GM18519 (cell line): ENCODE measurements at regions not wholly inside any gene's neighbourhood (a gene's known extent, or its start where the extent isn't known, plus 50 kb on each side); places are given as distances from the start of the nearest gene placed in this dataset.
"Not testable (repeated sequence)": the region's sequence is repeated elsewhere in the genome, so short reads cannot be mapped to it uniquely, and the experiment has no call there.

Source experiments
- ATAC-seq: cut with Tn5 transposase; IDR thresholded peaks from one replicate; pipeline ENCODE4 v1.9.1; 2021; ENCODE audit warnings: mild to moderate bottlenecking, moderate library complexity; ENCODE audit not compliant: unreplicated experiment, low FRiP score

DNA sequence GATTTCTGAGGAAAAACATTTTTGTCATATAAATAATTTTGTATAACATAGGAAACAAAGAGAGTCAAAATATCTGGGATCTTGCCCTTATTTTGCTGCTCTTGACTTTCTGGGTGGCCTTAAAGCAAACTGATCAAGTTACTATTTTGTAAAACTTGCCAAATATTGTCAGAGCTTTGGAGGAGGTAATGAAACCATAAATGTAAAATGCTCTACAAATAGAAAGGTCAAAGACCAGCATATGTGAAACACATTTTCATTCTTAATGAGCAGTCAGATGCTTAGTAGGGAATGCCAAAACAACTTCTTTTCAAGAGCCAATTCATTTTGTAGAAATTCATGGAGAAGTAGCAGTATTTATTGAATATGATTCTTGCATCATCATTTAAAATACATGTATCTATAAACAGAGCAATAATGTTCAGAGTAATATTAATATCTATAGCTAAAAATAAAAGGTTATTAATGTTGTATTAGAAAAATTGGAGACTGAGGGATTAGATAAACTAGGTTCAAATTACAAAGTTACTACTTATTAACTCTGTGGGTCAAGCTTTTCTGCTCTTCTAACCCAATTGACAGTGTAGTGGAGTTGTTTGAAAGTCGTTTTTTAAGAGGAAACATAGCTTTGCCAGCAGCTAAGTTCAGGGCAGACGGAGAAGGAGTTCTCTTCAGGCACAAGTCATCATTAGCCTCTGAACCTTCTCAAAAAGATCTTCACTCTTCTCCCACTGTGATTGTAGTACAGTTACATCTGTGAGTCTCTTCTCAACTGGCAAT is 2053.1 kb downstream of the EFNA5 start:
- no peak for ATAC-seq

DNA sequence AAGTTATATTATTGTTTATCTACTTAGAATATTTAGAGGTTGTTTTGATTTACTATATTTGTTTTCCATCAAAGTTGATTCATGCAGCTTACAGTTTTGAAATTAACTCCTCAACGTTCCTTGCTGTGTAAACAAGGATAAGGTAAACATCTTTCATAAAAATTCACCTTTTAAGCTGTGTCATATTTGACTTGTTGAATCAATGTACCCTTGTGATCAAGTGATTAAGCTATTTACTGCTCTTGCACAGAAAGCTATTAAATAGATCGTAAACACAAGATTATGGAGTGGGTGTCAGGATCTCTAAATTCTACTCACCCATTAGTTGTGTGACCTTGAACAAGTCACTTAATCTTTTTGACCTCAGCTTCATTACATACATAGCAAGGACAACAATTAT is 2054.0 kb upstream of the NUDT12 start:
- no peak for ATAC-seq

- ATAC-seq, result not testable (repeated sequence)
Measured at GRCh38 chr5:105602406-105602805, 2039.8 kb upstream of the NUDT12 start.

DNA sequence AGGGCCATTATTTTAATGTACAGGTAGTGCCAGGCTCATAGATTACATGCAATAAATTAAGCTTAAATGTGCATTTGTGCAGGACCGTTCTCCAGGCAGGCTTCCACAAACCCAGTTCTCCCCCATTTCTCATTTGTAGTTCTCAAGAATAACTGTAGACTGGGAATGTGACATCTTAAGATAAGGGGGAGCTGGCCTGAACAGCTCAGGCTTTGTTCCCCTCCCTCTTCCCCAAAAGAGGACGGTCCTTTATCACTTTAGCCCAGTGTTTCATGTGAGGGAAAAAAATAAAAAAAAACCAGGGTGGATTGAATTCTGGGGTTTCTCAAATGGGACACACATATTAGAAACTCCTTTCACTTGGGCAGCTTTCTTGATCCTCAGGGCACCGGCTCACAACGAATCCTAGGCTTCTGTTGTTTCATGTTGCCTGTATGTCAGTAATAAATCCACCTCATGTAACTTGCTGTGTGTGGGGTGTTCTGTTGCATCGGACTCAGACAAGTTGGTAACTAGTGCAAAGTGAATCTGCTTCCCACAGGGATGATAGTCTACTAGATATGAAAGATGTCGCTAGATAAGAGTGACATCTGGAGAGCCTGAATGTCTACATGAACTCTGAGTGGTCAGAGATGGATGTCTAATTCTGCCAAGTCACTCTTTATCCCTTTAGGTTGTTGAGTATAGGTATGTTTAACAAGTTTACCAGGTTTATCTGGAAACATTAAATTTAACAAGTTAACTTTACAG is 2030.6 kb upstream of the NUDT12 start:
- no peak for ATAC-seq

DNA sequence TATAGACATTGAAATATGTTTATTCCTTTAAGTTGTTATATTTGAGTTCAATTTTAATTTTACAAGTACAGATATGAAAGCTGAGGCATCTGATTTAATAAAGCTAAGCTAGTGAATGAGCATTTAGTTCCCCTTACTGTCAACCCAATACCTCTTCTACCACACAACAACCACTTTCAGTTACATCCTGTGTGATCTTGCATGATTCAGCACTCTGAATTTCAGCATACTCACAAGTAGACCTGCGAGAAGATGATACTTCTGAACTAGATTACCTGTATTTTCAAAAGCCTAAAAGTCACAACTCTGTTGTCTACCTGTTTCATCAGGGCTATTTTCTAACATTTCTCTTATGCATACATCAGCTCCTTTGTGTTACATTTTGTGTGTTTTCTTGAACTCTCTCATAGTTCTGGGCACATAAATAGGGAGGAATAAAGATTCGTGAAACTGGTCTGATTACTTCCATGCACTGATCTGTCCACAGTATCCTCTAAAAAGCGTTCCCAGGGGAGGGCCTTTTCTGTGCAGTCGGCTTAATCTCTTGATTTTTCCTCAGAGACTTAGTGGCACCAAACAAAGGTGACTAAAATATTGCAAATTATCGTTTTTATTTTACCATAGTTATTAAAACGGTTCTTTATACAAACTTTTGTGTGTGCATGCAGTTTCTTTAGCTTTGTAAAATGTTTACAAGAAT is 2025.5 kb upstream of the NUDT12 start:
- no peak for ATAC-seq

DNA sequence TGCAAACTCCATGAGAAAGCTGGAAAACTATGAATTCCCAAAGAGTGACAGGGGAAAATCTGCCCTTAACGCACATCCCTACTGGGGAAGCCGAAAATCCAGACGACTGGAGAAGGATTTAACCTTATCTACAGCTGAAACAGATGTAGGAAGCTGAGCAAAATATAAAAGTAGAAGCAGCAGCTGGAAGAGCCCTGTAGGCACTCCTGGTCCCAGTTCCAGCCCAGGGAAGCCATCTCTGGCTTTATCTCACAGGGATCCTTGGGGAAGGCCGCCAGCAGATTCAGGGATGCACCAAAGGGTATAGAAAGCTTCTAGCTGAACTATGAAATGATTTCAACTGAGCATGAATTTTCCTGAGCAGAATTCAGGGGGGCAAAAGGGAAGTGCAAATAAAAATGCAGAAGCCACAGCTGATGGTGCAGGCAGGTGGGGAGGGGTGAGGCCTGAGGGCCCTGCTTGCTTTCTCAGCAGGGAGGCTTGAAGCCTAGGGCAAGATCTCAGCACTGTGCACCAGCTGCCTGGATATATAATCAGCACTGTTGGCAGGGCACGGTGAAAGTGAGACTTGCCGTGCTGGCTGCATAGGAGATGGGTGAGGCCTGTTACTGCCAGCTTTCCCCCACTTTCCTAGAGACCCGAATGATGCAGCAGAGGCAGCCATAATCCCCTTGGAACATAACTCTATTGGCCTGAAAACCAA is 2019.5 kb upstream of the NUDT12 start:
- ATAC-seq, result no peak

- no peak for ATAC-seq
Measured at GRCh38 chr5:105573575-105573974, 2011.0 kb upstream of the NUDT12 start.

DNA sequence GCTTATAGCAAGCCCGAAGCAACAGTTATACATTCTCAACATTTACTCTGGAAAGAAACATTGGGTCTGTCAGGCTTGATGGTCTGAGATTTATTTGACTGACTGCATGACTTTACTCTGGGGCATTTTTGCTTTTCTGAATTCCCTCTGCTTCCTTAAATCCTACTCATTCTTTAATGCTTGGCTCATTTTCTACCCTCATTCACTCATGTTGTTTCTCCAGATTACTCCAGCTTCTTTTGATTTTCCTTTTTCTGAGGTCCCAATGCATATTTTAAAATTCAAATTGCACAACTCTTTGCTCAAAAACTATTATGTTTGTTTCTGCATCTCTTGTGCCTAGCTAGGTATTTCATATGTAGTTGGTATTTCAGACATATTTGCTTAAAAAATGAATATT is 2002.9 kb upstream of the NUDT12 start:
- no peak for ATAC-seq

DNA sequence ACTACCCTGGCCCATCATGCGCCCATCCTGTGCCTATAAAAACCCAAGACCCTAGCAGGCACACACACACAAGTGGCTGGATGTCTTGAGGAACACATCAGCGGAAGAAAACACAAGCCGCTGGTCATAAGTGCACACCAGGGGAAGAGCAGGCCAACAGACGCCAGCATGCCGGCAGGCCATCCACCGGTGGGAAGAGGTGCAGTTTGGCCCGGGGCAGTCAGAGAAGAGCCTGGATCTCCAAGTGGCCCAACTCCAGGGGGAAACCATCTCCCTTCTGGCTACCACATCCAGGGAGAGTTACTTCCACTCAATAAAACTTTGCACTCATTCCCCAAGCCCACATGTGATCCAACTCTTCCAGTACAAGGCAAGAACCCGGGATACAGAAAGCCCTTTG is 2001.3 kb upstream of the NUDT12 start:
- ATAC-seq, result no peak

GRCh38 chr5:105554568-105555169 is 1992.1 kb upstream of the NUDT12 start:
- ATAC-seq, result no peak

DNA sequence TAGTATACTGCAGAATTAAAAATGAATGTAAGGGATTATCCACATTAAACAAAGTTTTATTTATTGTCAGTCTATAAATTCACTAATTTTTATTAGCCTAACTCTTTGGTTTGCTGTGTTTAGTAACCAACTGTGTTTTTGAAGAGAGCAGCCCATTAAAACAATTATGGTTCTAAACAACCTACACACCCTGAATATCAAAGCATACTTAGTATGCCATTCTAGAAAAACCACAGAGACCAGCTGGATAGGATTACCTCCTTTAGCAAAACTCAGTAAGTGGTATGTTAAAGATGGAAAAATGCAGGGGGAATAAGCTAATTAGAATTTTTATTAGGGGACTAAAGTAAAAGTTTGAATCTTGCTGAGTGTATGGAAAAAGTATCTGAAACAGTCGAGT is 1981.7 kb upstream of the NUDT12 start:
- ATAC-seq, result no peak

DNA sequence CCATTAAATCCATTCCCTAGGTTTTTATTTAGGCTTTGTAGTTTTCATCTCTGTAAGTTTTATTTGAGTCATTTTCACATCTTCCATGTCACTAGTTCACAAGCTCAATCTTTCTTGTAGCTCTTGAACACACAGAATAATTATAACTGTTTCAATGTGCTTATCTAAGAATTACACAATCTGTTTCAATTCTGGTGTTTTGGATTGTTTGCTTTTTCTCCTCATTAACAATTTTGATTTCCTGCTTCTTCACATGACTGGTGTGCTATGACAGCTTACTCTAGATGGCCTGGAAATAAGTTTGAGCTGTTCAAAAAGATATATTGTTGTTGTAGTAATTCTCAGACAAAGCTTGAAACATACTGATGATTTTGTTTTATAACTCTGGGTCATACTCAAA is 1974.1 kb upstream of the NUDT12 start:
- ATAC-seq, result no peak

GRCh38 chr5:105530716-105531261 is 1968.2 kb upstream of the NUDT12 start:
- no peak for ATAC-seq

GRCh38 chr5:105529851-105530250 is 1967.3 kb upstream of the NUDT12 start:
- ATAC-seq, result no peak

- ATAC-seq, result no peak
Measured at GRCh38 chr5:105508519-105508918, 1945.9 kb upstream of the NUDT12 start.

DNA sequence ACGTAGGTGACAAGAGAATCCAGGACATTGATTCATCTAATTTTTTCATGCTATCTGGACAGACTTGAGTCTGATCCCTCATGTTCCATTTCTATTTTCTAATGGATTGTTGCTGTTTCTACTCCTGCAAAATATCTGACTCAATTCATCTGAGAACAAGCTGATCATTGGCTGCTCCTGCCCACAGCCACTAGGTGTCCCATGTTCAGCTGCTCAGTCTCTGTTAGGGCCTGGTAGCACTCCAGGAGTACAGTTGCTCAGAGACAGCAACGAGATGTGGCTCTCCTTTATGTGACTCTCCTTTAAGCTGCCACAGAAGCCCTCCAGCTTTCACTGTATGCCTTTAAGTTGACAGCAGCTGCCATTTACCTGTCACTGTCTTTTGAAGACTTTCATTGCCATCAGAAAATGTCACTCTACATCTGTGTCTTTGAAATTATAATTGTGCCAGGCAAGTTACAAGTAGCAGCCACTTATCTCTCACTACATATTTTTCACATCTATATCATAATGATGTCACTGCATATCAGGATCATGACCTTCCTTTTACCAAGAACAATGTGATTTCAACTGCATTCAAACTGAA is 1944.2 kb upstream of the NUDT12 start:
- ATAC-seq, result no peak

- ATAC-seq, result no peak
Measured at GRCh38 chr5:105503950-105504349, 1941.4 kb upstream of the NUDT12 start.

GRCh38 chr5:105501315-105501714 is 1938.7 kb upstream of the NUDT12 start:
- ATAC-seq, result no peak

GRCh38 chr5:105475401-105475800 is 1912.8 kb upstream of the NUDT12 start:
- ATAC-seq, result no peak

DNA sequence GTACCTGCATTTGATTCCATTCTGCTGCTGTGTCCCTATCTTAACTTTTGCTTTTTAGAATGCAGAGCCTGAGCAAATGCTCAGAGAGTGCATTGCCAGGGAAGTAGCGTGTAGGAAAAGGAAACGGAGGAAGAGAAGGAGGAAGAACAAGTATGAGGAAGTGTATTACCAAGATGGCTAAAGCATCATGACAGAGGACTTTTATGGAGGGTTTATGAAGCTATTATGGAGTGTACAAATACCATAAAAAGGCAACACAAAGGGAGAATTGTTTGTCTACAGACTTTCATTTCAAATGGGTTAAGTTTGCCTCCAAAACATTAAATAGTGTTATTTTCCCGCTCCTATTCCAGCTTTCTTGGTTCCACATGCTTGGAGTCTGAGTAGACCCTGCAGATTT is 1899.8 kb upstream of the NUDT12 start:
- no peak for ATAC-seq
